CD1c-positive myeloid dendritic cell (primary cell): ENCODE measurements at regions not wholly inside any gene's neighbourhood (a gene's known extent, or its start where the extent isn't known, plus 50 kb on each side); places are given as distances from the start of the nearest gene placed in this dataset.

Source experiments
- DNase-seq: peaks from one replicate; pipeline ENCODE4 v3.0.0-alpha.2; 2016; ENCODE audit errors: extremely low spot score

GRCh38 chr6:19454721-19455392 lies 382.3 kb upstream of the ID4 start:
- no peak for DNase-seq

- DNase-seq: no peak
Measured at GRCh38 chr6:19463250-19463649, 373.9 kb upstream of the ID4 start.

DNA sequence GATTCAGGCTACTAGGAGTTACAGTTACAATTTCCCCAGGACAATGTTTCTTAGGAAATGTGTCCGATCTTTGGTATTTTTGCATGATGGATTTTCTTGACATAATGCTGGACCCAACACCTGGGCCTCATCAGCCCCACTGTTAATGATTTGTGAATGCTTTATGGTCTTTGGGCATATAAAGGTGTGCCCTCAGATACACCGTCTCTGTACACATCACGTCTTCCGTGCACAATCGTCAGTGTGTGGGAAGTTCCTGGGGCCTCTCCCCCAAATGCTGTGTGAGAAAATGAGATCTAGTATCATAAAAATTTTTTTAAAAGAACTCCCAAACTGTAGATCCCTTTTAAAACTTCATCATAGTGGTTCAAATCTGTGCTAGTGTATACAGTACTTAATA lies 373.2 kb upstream of the ID4 start:
- no peak for DNase-seq

- DNase-seq: no peak
Measured at GRCh38 chr6:19465256-19465655, 371.9 kb upstream of the ID4 start.

GRCh38 chr6:19465760-19466159 lies 371.4 kb upstream of the ID4 start:
- no peak for DNase-seq

GRCh38 chr6:19470333-19470732 lies 366.8 kb upstream of the ID4 start:
- DNase-seq: no peak

DNA sequence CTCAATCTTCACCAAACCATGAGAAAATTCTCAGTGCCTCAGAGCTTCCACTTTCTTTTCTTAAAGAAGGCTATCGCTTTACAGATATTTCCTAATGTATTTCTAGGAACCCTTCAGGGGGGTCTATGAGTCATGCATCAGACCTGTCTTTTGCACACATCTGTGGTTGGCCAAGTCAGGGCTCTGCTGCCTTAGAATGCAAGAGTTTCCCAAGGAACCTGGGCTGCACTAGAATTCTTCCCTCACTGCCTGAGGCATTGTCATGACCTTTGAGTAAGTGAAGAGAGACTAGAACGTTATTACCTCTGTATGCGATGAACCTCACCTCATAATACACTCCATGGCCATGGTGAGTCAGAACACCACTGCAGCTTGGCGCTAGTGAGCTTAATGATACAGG lies 365.0 kb upstream of the ID4 start:
- no peak for DNase-seq

DNA sequence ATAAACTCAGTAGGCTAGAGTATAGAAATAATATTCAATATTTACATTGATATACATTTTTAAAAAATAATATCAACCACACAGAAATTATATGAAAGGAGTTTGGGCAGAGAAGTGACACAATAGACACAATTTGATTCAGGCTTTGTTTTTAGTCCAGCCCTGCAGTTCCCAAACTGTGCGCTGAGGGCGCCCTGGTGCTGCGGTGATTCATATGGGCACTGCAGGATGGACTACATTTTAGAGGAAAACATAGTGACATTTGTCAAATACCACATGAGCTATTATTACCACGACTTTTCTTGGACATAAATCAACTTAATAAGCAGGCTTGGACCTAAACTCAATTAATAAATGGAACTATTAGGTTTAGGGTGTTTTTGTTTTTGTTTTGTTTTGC lies 364.3 kb upstream of the ID4 start:
- DNase-seq: no peak

DNA sequence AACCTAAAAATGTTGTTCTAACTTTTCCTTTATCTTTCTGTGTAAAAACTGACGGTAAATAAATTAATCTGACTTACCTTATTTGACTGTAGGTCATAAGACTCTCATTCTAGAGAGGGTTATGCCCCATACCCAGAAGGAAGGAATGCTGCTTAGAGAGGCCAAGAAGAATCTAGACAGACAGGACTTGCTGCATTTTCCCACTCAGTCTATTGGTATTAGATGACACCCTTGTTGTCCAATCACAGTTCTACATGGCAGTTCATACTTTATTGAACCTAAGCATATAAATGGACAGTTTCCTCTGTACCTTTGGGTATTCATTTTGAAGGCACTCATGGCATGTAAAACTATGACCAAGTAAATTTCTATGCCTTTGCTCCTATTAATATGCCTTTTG lies 359.6 kb upstream of the ID4 start:
- no peak for DNase-seq

DNA sequence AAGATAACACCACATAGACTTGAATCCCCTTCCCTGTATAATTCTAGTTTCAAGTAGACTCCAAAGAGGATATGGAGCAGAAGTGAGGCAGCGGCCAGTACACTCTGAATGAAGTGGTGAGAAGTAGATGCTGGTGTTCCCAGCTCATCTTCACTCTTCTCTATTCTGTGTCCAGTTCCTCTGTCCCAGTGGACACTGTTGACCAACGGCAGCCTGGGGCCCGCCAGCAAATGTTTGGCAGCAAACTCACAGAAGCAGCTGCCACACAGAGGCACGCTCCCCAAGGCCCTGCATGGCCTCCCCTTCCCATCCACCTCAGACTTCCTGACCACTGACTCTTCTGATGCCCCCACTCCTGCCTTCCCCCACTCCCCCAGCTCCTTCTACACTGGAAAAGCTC lies 358.9 kb upstream of the ID4 start:
- no peak for DNase-seq

GRCh38 chr6:19478992-19479391 lies 358.2 kb upstream of the ID4 start:
- no peak for DNase-seq

- DNase-seq: no peak
Measured at GRCh38 chr6:19479551-19479950, 357.6 kb upstream of the ID4 start.

DNA sequence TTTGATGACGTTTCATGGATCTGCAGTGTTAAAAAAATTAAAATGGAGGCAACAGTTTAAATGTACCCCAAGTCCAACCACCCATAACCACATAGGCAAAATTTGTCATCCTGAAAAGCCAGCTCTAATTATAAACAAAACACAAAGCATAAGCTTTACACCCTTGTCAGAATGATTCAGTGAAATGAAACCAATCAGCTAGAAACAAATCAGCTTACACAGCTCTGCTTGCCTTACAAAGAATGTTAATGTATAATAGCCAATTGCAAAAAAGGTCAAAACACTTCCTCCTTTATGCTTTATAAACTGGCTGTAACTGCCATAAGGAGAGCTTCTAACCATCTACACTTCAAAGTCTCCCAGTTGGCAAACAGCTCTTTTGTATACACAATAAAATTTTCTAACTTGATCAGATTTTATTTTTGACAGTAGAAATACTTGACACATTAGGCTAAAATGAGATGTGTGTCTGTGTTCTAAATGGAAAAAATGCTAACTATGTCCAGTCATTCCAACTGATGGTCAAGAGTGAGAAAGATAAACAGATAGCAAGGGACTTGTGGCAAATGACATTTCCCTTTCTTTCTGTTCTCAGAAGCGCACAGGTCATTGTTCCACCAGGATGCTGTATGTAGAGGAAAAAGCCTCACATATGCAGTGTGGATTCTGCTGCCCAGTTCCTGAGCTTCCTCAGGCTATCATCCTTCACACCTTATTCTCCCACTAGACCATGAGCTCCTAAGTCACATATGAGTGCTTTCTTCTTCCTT lies 344.3 kb upstream of the ID4 start:
- DNase-seq: no peak

DNA sequence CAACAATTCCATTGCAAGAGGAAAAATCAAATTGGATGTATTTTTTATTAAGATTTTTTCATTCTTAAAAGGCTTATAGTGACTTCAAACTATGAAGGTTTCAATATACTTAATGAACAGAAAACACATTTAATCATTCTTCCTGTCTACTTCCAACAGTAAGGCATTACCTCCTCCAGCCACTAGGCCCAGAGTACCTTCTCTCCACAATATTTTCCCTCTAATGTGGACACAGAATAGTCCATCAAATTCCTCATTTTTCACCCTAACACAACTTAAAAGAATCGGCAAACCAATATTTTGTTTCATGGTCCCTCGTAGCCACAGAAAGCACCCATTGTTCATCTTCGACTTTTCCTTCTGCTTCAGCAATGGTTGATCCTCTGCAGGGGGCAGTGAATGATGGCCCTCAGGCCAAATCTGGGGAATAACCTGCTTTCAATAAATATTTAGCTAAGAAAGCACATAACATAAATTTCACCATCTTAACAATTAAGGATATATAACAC lies 335.4 kb upstream of the ID4 start:
- DNase-seq: no peak

DNA sequence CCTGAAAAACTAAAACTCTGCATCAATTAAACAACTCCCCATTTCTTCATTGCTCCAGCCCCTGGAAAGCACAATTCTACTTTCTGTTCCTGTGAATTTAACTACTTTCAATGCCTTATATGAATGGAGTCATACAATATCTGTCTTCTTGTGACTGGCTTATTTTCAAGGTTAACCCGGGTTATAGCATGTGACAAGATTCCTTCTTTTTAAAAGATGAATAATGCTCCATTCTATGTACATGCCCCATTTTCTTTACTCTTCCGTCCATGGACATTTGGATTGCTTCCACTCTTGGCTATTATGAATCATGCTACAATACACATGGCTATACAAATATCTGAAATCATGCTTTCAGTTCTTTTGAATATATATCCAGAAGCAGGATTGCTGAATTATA lies 334.9 kb upstream of the ID4 start:
- DNase-seq: no peak

DNA sequence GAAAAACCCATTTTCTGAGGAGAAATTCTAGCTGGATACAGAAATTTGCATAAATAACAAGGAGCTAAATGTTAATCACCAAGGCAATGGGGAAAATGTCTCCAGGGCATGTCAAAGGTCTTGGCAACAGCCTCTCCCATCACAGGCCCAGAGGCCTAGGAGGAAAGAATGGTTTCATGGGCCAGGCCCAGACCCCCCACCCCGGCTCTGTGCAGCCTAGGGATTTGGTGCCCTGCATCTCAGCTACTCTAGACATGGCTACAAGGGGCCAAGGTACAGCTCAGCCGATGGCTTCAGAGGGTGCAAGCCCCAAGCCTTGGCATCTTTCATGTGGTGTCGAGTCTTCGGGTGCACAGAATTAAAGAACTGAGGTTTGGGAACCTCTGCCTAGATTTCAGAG lies 321.2 kb upstream of the ID4 start:
- DNase-seq: no peak

DNA sequence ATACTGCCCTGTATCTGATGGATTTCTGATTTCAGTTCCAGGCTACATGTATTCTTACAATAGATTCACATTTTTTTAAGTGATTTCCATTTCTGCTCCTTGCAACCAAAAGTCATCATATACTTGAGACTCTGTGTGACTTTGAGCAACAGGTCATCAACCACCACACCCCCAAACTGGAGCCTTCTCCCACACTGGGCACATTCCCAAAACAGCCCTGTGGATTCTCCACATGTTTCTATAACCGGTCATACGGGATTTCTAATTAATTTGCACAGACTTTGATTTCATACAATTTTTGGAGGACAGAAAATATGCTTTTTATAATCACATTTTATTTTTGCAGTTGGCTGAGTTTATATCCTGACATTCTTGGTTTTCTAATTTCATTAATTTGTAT lies 317.2 kb upstream of the ID4 start:
- DNase-seq: no peak

GRCh38 chr6:19524366-19525186 lies 312.6 kb upstream of the ID4 start:
- DNase-seq: no peak

GRCh38 chr6:19525673-19526072 lies 311.5 kb upstream of the ID4 start:
- no peak for DNase-seq

DNA sequence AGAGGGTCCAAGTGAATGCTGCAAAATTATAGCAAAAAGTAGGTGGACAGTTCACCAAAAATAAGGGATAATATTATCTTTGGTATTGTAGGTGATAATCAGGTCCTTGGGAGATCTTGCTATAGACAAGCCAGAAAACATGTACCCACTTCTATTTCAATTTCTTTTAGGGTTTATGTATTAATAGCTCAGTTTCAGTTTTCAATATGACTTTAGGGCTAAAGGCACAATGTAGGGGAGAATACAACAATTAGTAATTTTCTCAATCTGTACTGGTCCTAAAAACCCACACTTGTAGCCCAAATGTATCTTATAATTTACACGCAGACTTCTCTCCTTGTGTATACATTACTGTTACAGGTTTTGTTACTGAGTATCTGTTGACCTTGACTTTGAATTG lies 307.0 kb upstream of the ID4 start:
- no peak for DNase-seq

- DNase-seq: no peak
Measured at GRCh38 chr6:19535351-19535750, 301.8 kb upstream of the ID4 start.

GRCh38 chr6:19536838-19537237 lies 300.3 kb upstream of the ID4 start:
- DNase-seq: no peak

- no peak for DNase-seq
Measured at GRCh38 chr6:19538096-19538495, 299.1 kb upstream of the ID4 start.
